Hematopoietic multipotent progenitor cell treated with erythropoietin and hydrocortisone succinate and interleukin-3 and kit ligand, for 4 days (in vitro differentiated cells): ENCODE measurements at regions not wholly inside any gene's neighbourhood (a gene's known extent, or its start where the extent isn't known, plus 50 kb on each side); places are given as distances from the start of the nearest gene placed in this dataset.

ENCODE experiments used
- DNase-seq: peaks from one replicate; pipeline ENCODE4 v3.0.0-alpha.2; 2015

- DNase-seq, result no peak
These were observed 156.5 kb downstream of the PAWR start for GRCh38 chr12:79534029-79534867.

- no peak for DNase-seq
These were observed 157.9 kb downstream of the PAWR start for GRCh38 chr12:79532907-79533288.

- no peak for DNase-seq
These were observed 159.2 kb downstream of the PAWR start for GRCh38 chr12:79531518-79531917.

- DNase-seq, result no peak
These were observed 163.3 kb downstream of the PAWR start for GRCh38 chr12:79527473-79527872.

- DNase-seq, result no peak
These were observed 165.4 kb downstream of the PAWR start for GRCh38 chr12:79525357-79525756.

- no peak for DNase-seq
These were observed 166.1 kb downstream of the PAWR start for GRCh38 chr12:79524507-79525148.

- no peak for DNase-seq
These were observed 167.8 kb downstream of the PAWR start for GRCh38 chr12:79522989-79523386.

GRCh38 chr12:79522257-79522988 is 168.3 kb downstream of the PAWR start:
- DNase-seq, result no peak

- no peak for DNase-seq
These were observed 169.2 kb downstream of the PAWR start for GRCh38 chr12:79521576-79521975.

- DNase-seq, result no peak
These were observed 173.4 kb downstream of the PAWR start for GRCh38 chr12:79517363-79517762.

- no peak for DNase-seq
These were observed 175.2 kb downstream of the PAWR start for GRCh38 chr12:79515530-79515935.

- no peak for DNase-seq
These were observed 175.8 kb downstream of the PAWR start for GRCh38 chr12:79514730-79515529.

GRCh38 chr12:79512068-79512467 is 178.7 kb downstream of the PAWR start:
- DNase-seq, result peak; percentile 2

- no peak for DNase-seq
These were observed 182.1 kb downstream of the PAWR start for GRCh38 chr12:79508622-79509021.
